ENCODE measurements at regions not wholly inside any gene's neighbourhood (a gene's known extent, or its start where the extent isn't known, plus 50 kb on each side); places are given as distances from the start of the nearest gene placed in this dataset.

- TF ChIP-seq POLR2A (IDR thresholded peaks at IDR 0.05) (no peak), CTCF (IDR thresholded peaks at IDR 0.05) (no peak), EP300 (IDR thresholded peaks at IDR 0.05) (no peak)
Observed at GRCh38 chr3:87997298-87997697, 61.5 kb downstream of the CGGBP1 start.
